GM13976 (cell line): ENCODE measurements at regions not wholly inside any gene's neighbourhood (a gene's known extent, or its start where the extent isn't known, plus 50 kb on each side); places are given as distances from the start of the nearest gene placed in this dataset.
A peak's percentile ranks its signal among the peaks of the same experiment; 100 is the strongest.

Experiments
- DNase-seq: peaks from one replicate; pipeline ENCODE4 v3.0.0; 2012; ENCODE audit warnings: low spot score
- CTCF ChIP-seq: IDR thresholded peaks from 2 replicates; pipeline ENCODE4 v1.5.1; 2012; ENCODE audit warnings: borderline replicate concordance, mild to moderate bottlenecking; ENCODE audit not compliant: insufficient read depth; ENCODE audit errors: extremely low read depth, missing control alignments, control extremely low read depth
- in situ Hi-C: fragments of 300-500 bp; cut with MboI; formaldehyde crosslinking; loops from one replicate; pipeline ENCODE4 v1.12.0; 2022; ENCODE audit warnings: low sequenced_read_pairs, mixed read lengths, inconsistent platforms; ENCODE audit not compliant: unreplicated experiment

- no peak for TF ChIP-seq CTCF
- in situ Hi-C loops, result no loop called here
- no peak for DNase-seq
Observed at GRCh38 chr9:24297931-24298330, 247.8 kb downstream of the IZUMO3 start.

- in situ Hi-C loops, result no loop called here
- TF ChIP-seq CTCF, result no peak
- DNase-seq, result no peak
Observed at GRCh38 chr9:24296124-24296523, 249.6 kb downstream of the IZUMO3 start.

GRCh38 chr9:24293386-24293785 lies 252.3 kb downstream of the IZUMO3 start:
- DNase-seq, result no peak
- in situ Hi-C loops, result no loop called here
- no peak for TF ChIP-seq CTCF

- no peak for DNase-seq
- in situ Hi-C loops, result no loop called here
- no peak for TF ChIP-seq CTCF
Observed at GRCh38 chr9:24286761-24287160, 258.9 kb downstream of the IZUMO3 start.

GRCh38 chr9:24258626-24259025 lies 287.1 kb downstream of the IZUMO3 start:
- TF ChIP-seq CTCF, result no peak
- in situ Hi-C loops, result no loop called here
- DNase-seq, result no peak

GRCh38 chr9:24257726-24258125 lies 288.0 kb downstream of the IZUMO3 start:
- in situ Hi-C loops, result no loop called here
- TF ChIP-seq CTCF, result no peak
- DNase-seq, result no peak

- in situ Hi-C loops, result no loop called here
- DNase-seq, result no peak
- peak; percentile 22 for TF ChIP-seq CTCF
Observed at GRCh38 chr9:24245988-24246387, 299.7 kb downstream of the IZUMO3 start.
